G401 (cell line): ENCODE measurements at regions not wholly inside any gene's neighbourhood (a gene's known extent, or its start where the extent isn't known, plus 50 kb on each side); places are given as distances from the start of the nearest gene placed in this dataset.

Experiments
- DNase-seq: peaks from one replicate; pipeline ENCODE4 v3.0.0-alpha.2; 2015; ENCODE audit warnings: low spot score
- in situ Hi-C: cut with HindIII; loops from 2 replicates; pipeline ENCODE4 v1.10.0; 2016; ENCODE audit warnings: low sequenced_read_pairs, mixed read lengths

DNA sequence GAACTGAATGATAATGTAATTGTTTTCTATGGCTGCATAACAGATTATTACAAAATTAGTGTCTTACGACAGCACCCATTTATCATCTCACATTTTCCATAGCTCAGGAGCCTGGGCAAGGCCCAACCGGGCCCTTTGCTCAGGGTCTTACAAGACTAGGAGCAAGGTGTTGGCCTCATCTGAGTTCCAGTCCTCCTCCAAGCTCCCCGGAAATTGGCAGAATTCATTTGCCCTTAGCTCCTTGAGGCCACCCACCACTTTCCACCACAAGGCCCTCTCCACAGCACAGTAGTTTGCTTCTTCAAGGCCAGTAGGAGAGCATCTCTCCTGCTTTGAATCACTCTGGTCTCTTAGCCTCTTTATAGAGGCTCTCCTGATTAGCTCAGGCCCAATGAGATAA lies 89.2 kb upstream of the SALL3 start:
- no peak for DNase-seq
- in situ Hi-C loops, result no loop called here

DNA sequence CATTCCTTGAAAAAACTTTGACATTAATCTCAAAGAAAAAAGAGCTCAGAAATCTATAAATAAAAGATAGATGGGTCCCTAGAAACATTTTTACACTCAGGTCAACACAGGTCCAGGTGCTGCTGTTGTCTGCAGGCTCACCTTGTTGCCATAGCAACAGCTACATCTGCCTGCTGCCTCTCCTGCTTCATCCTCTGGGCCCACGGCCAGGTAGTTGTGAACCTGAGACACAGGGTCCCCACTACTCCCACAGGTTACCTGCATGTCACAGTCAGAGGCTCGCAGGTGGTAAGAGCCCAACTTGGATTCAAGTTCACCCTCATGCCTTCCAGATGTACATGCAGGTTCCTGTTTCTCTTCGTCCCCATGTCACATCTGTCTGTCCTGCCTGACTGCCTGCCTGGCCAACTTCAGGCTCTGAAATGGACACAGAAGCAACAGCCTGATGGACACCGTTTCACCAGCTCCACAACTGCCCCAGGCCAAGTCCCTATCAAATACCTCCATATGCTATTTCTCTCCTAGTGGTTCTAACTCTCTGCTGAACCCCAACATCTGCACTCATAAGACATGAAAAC lies 88.3 kb upstream of the SALL3 start:
- in situ Hi-C loops, result no loop called here
- no peak for DNase-seq

DNA sequence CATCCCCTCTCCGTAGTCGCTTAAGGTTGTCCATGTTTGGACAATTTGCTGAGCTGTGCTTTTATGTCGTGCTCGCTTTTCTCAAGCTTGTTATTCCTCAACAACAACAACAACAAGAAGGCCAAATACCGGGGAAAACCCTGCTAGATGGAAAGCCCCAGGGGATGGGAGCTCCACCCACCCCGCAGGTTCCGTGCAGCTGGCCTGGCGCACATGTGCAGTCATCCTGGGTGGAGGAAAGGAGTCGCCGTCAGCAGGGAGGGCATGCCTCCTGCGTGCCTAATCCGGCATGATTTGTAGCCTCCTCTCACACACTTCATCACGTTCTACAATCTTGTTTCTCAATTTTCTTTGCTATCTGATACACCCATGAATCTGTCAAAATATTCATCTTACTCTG lies 87.4 kb upstream of the SALL3 start:
- in situ Hi-C loops, result no loop called here
- no peak for DNase-seq

DNA sequence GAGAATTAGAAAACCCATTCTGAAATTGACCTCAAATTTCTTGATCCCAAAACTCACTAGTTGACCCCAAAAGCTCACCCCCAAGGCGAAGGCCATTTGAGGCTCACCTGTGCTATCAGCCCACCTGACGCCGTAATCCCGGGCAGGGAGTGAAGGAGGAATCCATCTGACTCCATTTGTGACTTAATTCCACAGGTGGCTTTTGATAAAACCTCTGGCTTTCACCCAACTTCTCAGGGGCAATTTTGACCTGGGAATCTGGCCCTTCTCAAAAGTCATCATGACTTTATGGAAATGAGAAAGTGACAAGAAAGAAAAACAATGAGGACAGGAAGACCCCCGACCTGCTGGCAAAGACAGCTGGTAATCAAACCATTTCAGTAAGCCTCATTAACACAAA lies 86.9 kb upstream of the SALL3 start:
- in situ Hi-C loops, result no loop called here
- no peak for DNase-seq

DNA sequence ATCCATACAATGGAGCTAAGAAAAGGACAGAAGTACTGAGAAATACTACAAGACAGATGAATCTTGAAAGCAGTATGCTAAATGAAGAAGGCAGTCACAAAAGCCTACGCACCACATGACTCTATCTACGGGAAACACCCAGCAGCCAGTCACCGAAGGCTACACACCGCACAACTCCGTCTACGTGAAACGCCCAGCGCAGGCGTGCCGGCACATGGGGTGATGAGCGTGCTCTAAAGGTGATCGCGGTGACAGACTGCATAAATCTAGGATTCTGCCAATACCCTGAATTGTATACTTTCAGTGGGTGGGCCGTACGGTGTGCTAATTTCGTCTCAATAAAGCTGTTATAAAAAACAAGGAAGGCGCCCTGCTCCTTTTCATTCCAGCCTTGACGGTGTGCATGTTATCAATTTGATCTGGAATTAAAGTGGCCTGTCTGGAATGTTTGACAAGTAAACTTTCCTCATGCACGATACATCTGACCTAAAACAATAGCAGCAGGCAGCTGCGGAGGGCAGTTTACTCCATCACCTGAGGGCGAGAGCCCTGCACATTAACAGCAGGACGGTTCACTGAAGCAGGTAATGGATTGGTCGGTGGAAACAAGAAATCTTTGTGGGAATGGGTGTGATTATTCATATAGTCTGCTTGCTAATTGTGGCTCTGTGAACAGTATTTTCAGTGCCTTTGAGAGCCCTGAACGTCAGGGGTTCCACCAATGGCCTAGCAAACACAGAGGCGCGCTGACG lies 86.2 kb upstream of the SALL3 start:
- in situ Hi-C loops, result no loop called here
- no peak for DNase-seq

DNA sequence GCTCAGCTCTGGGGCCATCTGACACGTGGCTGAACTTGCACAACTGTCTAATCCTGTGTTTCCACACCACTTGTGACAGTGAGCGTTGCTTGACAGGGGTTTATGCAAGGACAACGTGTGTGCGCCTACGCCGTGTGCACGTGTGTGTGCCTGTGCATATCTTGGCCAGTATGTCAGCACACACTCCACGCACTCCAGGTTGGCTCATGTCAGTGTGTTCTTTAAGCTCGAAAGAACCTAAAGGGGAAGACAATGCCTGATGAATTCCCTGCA lies 85.6 kb upstream of the SALL3 start:
- DNase-seq, result no peak
- in situ Hi-C loops, result no loop called here

DNA sequence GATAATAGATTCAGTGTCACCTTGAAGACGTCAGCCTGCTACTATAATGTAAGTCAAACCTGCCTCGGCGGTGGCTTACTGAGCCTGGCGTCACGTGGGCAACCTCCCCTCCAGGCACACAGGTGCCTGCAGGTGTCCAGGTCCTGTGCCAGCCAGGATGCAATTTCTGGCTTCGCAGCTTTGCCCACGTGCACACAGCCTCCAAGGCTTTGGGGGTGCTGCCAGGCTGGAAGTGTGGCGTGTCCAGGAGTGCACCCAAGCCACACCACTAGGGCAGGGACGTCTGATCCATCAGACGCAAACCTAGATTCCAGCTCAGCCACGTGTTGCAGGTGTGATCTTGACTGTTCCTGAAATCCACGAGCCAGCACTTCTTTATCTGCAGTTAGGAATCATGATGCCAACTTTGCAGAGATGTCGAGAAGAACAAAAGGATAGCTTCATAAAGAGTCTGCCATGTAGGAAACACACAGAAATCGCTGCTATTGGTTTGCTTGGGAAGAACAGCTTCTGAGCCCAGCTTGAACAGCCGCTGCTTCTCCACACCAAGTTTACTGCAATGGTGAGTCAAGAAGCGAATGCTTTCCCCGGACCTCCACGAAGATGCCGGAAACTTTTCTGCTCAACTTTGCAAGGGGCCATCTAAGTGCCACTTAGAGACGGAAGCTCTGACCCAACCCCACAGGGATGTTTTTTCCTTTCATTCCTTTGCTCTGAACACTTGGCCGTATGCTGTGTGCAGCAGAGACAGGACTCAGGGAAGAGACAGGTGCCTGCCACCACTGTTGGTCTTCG lies 84.2 kb upstream of the SALL3 start:
- in situ Hi-C loops, result no loop called here
- DNase-seq, result no peak

DNA sequence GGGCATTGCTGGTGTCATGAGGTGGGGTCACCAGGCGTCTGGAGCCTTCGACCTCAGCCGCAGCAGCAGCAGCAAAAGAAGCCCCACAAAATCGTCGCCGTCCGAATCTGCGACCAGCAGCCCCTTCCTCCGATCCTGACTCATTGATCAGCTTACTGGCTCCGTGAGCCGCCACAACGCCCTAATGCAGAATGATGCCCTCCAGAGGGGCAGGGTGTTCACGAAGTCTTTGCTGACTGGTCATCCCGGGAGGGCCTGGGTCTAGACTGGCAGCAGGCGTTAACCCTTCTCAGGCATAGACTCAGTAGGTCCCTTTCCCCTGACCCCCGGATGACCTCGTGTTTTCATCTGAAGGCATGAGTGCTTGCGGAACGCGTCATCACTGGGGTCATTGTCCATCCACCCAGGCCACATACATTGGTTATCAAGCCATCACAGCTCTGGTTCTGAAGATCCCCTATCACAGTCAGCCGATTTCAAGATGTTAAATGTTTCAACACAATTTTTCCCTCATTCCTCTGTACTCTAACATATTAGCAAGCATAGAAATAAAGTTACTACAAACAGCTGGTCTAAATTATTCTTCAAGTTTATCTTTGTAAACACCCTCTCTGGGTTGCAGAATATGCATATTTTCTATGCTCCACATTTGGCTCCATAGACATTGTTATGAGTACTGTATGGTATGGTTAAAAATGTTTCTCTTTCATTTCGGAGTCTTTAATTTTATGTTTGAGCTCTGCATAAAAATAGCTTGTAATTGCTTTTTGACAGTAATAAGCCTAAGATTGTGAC lies 83.3 kb upstream of the SALL3 start:
- in situ Hi-C loops, result no loop called here
- DNase-seq, result no peak

DNA sequence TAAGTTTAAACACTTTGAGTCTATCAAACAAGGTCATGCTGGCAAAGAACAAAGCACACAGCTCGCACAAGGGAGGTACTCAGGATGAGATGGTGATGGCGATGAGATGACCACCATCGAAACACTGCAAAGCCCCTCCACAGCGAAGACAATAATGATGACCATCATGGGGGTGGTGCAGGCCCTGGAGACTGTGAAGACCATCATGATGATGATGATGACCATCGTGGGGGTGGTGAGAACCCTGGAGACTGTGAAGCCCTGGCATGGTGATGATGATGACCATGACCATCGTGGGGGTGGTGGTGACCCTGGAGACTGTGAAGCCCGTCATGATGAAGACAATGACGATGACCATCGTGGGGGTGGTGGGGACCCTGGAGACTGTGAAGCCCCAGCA lies 81.6 kb upstream of the SALL3 start:
- DNase-seq, result no peak
- in situ Hi-C loops, result no loop called here

DNA sequence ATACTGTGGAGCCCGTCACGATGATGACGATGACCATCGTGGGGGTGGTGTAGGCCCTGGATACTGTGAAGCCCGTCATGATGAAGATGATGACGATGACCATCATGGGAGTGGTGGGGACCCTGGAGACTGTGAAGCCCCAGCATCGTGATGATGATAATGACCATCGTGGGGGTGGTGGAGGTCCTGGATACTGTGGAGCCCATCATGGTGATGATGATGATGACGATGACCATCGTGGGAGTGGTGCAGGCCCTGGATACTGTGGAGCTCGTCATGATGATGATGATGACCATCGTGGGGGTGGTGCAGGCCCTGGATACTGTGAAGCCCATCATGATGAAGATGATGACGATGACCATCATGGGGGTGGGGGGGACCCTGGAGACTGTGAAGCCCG lies 81.0 kb upstream of the SALL3 start:
- DNase-seq, result no peak
- in situ Hi-C loops, result no loop called here

DNA sequence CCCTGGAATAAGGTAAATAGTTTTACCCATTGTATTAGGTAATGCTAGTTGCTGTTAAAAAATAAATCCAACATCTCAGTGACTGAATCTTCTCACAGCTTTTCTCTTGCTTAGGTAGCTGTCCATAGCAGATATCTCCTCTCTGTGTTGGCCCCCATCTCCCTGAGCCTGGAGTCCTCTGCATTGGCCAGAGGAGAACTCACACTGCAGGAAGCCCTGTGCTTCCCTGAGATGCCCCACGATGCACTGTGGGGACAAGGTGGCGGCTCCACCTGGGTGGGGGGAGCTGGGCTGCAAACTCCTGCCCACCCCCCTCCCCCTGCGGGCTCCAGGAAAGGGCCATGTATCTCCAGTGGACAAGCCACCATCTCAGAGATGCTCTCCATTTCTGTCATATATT lies 80.4 kb upstream of the SALL3 start:
- in situ Hi-C loops, result no loop called here
- DNase-seq, result no peak

DNA sequence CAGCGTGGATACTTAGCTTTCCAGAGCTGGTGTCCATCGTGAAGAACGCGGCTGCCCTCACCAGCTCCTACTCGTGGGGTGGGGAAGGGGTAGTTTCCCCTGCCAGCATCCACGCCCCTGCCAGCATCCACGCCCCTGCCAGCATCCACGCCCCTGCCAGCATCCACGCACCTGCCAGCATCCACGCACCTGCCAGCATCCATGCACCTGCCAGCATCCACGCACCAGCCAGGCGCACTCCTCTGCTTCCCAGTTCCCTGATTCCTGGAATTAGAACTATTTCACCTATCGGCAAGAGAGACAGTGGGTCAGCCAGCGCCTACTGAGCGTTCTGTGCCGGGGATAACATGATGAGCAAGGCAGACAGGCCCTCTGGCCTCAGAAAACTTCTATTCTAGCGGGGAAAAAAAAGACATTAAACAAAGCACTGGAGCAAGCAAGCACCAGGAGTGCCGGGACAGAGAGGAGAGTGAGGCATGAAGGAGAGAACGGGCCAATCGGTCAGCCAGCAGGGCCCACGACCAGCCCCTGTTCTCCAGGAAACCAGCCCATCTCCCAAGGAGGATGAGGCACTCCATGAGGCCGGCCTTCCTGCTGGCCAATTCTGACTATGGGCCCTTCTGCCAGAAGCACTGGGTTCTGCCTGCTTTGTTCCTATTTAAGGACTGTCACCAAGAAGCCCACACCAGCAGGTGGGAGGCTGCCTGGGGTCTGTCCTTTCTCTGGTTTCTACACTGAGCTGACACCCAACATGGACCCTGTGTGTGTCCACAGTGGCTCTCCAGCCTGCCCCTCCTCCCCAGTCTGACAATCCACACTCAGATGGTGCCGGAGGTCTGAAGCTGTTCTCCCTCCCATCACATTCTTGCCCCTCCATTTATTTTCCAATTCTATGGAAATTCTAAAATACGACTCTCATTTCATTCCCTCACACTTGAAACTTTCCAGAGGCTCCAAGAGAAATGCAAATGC lies 78.4 kb upstream of the SALL3 start:
- in situ Hi-C loops, result no loop called here
- DNase-seq, result no peak

DNA sequence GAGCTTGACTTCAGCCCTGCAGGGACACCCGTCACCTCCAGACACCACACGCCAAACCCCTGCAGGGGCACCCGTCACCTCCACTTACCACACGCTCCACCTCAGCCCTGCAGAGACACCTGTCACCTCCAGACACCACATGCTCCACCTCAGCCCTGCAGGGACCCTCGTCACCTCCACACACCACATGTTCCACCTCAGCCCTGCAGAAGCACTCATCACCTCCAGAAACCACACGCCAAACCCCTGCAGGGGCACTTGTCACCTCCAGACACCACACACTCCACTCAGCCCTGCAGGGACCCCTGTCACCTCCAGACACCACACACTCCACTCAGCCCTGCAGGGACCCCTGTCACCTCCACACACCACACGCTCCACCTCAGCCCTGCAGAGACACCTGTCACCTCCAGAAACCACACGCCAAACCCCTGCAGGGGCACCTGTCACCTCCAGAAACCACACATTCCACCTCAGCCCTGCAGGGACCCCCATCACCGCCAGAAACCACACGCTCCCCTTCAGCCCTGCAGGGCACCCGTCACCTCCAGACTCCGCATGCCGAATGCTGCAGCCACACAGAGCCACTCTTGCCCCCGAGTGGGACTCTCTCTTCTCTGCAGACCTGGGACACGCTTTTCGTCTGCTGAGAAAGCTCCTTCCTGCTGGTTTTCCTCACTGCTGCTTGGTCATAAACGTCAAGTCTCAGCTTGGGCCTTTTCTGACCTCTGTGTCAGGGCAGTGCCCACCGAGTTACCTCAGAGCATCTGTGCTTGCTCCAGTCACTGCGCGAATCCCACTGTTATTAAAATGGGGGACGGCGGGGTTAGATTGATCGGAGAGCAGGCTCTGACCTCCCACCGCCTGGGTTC lies 77.5 kb upstream of the SALL3 start:
- no peak for DNase-seq
- in situ Hi-C loops, result no loop called here

DNA sequence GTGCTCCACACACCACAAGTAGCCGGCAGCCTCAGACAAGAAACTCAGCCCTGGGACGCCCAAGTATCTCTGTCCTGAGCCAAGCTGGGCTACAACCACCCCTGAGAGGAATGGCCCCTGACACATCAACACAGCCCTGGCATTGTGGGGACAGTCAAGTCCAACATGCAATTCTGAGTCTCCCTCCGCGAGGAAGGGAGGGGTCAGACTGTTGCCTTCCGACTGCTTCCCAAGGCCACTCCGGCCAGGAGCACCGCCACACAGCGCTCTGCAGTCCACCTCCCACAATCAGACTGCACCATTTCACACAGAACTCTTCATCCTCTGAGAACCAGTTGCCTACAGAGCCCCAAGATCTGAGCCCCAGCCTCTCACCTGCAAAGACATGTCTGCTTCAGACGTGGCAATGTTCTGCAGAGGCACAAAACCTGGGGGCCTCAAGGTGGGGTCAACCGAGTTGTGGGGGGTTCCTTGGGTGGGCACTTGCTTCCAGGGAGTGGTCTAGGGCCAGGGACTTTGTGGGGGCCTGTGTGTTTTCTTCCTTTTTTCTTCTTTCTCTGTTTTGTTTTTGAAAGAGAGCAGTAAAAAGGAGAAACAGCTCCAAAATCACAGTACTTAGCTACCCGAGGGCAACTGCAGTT lies 76.7 kb upstream of the SALL3 start:
- DNase-seq, result no peak
- in situ Hi-C loops, result no loop called here

DNA sequence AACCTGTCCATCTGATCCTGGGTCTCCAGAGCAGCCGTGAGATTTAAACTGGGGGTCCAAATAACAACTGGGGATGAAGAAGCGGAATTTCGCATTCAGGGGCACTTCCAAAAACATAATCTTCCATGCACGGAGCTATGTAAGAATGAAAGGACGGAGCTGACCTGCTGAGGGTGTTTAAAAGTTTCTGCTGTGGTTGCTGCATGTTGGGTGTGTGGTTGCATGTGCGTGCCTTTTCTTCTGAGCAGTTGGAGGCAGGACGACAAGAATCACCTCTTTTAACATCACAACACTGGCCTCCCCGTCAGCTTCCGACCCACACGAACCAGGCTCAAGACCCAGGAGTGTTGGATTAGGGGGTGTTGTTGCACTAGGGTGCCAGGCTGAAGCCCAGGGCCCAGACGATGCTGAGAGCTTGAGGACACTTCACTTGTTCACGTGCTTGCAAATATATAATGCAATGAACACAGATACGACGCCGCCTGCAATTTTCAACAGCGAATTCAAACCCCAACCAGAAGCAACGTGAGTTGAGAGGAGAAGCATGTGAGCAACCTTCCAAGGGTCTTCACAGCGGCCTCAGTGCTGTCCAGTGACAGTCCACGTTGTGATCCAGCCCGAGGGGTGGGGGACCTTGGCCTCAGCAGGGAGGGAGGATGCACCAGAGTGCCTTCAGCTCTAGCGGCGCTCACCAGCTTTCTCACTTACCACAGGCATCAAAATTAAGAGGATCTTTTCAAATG lies 76.0 kb upstream of the SALL3 start:
- DNase-seq, result no peak
- in situ Hi-C loops, result no loop called here

DNA sequence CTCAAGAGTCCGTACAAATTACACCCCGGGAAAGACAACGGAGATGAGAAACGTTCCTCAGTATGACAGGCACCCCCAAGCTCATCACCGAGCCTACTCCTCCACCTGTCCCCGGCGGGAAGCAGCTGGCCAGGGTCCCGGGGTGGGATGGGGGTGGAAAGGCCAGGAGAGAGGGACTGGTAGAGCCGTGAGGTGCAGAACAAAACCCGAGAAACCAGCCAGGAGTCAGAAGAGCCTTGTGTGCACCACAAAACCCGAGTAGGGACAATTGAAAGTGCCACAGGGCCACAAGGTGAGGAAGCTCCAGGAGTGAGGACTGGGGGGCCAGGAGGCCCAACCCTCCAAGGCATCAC lies 75.5 kb upstream of the SALL3 start:
- in situ Hi-C loops, result no loop called here
- no peak for DNase-seq

DNA sequence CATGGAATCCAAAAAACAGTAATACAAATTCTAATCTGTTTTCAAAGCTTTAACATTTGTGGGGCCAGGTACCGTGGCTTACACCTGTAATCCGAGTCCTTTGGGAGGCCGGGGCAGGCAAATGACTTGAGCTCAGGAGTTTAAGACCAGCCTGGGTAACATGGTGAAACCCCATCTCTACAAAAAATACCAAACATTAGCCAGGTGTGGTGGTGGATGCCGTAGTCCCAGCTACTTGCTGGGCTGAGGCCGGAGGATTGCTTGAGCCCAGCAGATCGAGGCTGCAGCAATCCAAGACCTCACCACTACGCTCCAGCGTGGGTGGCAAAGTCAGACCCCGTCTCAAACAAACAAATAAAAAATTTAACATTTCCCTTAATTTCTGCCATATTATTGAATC lies 74.3 kb upstream of the SALL3 start:
- DNase-seq, result no peak
- in situ Hi-C loops, result no loop called here
